Psoas muscle (tissue), 7 donors: ENCODE measurements at regions not wholly inside any gene's neighbourhood (a gene's known extent, or its start where the extent isn't known, plus 50 kb on each side); places are given as distances from the start of the nearest gene placed in this dataset.

Source experiments
- ATAC-seq, 4 donors: fragments of 200-7000 bp; cut with Tn5 transposase; one replicate each; pipeline ENCODE4 v1.9.1; 2020; ENCODE audit warnings: moderate library complexity in 3 of 4, mild to moderate bottlenecking in 2 of 4
- DNase-seq, 2 donors: peaks; one replicate each; pipeline ENCODE4 v3.0.0-alpha.2; 2020
- H3K27ac ChIP-seq: fragments of 200-600 bp; one replicate; pipeline ENCODE4 v1.8.0; 2022
- H3K27me3 ChIP-seq, 3 donors: fragments of 200-600 bp in 1 of 3; one replicate each; pipeline versions ENCODE4 v1.6.1 to v1.8.0; 2013 to 2022; ENCODE audit warnings: low read length in 2 of 3, mild to moderate bottlenecking in 2 of 3, moderate library complexity in 1 of 3; ENCODE audit not compliant: insufficient read depth in 3 of 3
- H3K36me3 ChIP-seq, 2 donors: fragments of 200-600 bp in 1 of 2; one replicate each; pipeline versions ENCODE4 v1.6.1 to v1.8.0; 2013 to 2022; ENCODE audit warnings: low read depth in 1 of 2, mild to moderate bottlenecking in 1 of 2, moderate library complexity in 1 of 2; ENCODE audit not compliant: insufficient read depth in 1 of 2
- H3K4me1 ChIP-seq: fragments of 200-600 bp; one replicate; pipeline ENCODE4 v1.8.0; 2022
- H3K4me3 ChIP-seq: fragments of 200-600 bp; one replicate; pipeline ENCODE4 v1.8.0; 2022; ENCODE audit warnings: mild to moderate bottlenecking
- H3K9me3 ChIP-seq: fragments of 200-600 bp; one replicate; pipeline ENCODE4 v1.8.0; 2022
- WGBS, 3 donors: extraction: QIAGEN DNeasy Blood & Tissue Kit; methylation state at CpG; one replicate each; pipeline versions ENCODE4 v1.1.6 to v1.1.7; 2013; 5-methylcytosine and 5-hydroxymethylcytosine counted together
- intact Hi-C, 2 donors: fragments of 100-400 bp; cut with DNase I; formaldehyde crosslinking; loops; one replicate each; pipeline versions ENCODE4 v1.11.0 to v1.14.2; 2022
- TF ChIP-seq, protein P1 (sequence below): fragments of 200-600 bp; IDR thresholded peaks from one replicate; pipeline ENCODE4 v1.8.0; 2022; ENCODE audit warnings: antibody characterized with exemption
- donor health status: healthy with polysubstance abuse.
- donor health status: DM: no; HTN: no; CAD: no; lungs with moderate emphysema.
- donor health status: Bipolar disorder and iron deficiency.
- donor health status: healthy.
- donor health status: DM: yes; HTN: yes; CAD: no.
- donor health status: DM: no; HTN: no; CAD: no.
- donor health status: DM: yes; HTN: yes; CAD: no.

DNA sequence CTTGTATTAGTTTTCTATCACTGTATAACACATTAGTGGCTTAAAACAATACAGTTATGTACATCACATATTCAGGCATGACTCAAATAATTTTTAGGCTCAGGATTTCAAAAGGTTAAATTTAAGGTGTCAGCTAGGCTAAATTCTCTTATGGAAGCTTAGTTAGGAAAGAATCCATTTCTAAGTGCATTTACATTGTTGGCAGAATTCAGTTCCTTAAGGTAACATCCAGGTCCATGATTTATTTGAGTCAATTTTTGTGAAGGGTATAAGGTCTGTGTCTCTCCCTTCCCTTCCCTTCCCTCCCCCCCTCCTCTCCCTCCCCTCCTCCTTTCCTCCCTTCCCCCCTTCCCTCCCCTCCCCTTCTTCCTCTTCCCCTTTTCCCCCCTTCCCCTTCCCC lies 399.0 kb upstream of the CNTN5 start:
- intact Hi-C loops: no loop called here
- no peaks in the 10 kb centered on the region for H3K4me1 ChIP-seq
- DNase-seq (no peak), ATAC-seq (no peak)
- H3K27me3 ChIP-seq: no peaks in the 10 kb centered on the region
- no peaks in the 10 kb centered on the region for H3K9me3 ChIP-seq
- H3K27ac ChIP-seq: no peak overlapping the region
- H3K36me3 ChIP-seq: no peaks in the 10 kb centered on the region
- TF ChIP-seq, protein P1, sequence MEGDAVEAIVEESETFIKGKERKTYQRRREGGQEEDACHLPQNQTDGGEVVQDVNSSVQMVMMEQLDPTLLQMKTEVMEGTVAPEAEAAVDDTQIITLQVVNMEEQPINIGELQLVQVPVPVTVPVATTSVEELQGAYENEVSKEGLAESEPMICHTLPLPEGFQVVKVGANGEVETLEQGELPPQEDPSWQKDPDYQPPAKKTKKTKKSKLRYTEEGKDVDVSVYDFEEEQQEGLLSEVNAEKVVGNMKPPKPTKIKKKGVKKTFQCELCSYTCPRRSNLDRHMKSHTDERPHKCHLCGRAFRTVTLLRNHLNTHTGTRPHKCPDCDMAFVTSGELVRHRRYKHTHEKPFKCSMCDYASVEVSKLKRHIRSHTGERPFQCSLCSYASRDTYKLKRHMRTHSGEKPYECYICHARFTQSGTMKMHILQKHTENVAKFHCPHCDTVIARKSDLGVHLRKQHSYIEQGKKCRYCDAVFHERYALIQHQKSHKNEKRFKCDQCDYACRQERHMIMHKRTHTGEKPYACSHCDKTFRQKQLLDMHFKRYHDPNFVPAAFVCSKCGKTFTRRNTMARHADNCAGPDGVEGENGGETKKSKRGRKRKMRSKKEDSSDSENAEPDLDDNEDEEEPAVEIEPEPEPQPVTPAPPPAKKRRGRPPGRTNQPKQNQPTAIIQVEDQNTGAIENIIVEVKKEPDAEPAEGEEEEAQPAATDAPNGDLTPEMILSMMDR: no peak
- no peak overlapping the region for H3K4me3 ChIP-seq

DNA sequence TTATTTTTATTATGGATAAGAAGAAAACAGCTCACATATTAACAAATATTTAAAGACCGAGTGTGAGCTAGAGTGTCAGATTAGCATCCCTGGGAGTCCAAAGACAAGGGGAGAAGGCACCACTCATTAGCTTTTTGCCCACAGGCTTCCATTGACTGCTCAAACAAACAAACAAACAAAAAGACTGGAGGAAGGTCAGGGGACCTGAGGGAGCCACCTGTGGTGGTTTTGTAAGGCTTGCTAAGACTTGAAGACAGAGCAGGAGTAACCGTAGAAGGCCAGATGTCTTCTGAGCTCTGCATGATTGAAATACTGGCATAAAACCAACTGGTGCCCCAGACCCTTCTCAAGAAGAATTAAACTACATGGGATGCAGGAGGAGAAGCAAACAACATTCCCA lies 395.2 kb upstream of the CNTN5 start:
- H3K4me1 ChIP-seq: no peaks in the 10 kb centered on the region
- intact Hi-C loops: no loop called here
- ATAC-seq: no peak
- no peaks in the 10 kb centered on the region for H3K36me3 ChIP-seq
- TF ChIP-seq, protein P1: no peak
- no peaks in the 10 kb centered on the region for H3K27me3 ChIP-seq
- 60 to 74% (median 65%) methylated on average over 2 of the region's 2 CpGs for WGBS, 3 donors
- no peak for DNase-seq
- no peaks in the 10 kb centered on the region for H3K9me3 ChIP-seq
- no peak overlapping the region for H3K4me3 ChIP-seq
- H3K27ac ChIP-seq: no peak overlapping the region

DNA sequence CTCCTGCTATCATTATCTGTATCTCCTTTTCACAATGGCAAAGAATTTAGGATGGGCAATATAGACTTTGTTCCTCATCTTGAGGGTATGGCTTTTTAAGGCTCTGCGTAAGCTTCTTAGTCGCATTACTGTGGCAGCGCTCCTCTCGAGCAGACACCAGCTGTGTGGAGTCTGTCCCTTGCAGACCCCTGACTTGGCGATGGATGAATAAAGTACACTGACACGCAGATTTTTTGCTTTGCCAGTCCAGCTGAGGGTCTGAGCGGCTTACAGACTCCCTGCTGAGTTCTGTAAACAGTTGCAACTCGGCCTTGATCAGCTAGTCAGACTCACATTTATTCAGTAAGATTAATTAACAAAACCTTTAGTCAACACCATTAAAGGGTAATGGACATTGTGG lies 390.0 kb upstream of the CNTN5 start:
- ATAC-seq (no peak), DNase-seq (no peak)
- no peaks in the 10 kb centered on the region for H3K36me3 ChIP-seq
- 28 to 32% (median 29%) methylated on average over 8 of the region's 8 CpGs for WGBS, 3 donors
- TF ChIP-seq, protein P1: no peak
- H3K27ac ChIP-seq: no peak overlapping the region
- intact Hi-C loops: no loop called here
- H3K4me1 ChIP-seq: no peaks in the 10 kb centered on the region
- H3K9me3 ChIP-seq: no peaks in the 10 kb centered on the region
- H3K27me3 ChIP-seq: no peaks in the 10 kb centered on the region
- H3K4me3 ChIP-seq: no peak overlapping the region

DNA sequence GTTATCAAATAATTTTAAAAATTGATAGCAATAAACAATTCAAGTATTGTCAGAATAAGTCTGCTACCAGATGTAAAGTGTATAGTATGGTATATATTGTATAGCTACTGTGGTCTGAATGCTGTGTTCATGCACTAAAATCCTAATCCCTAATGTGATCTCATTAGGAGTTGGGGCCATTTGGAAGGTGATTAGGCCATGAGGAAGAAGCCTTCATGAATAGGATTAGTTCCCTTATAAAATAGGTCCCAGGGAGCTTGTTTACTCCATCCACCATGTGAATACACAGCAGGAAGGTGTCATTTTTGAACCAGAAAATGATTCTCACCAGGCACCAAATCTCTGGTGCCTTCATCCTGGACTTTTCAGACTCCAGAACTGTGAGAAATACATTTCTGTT lies 363.0 kb upstream of the CNTN5 start:
- intact Hi-C loops: no loop called here
- TF ChIP-seq, protein P1: no peak
- no peak for DNase-seq
- Histone ChIP-seq H3K36me3 (no peaks in the 10 kb centered on the region), H3K27me3 (no peaks in the 10 kb centered on the region), H3K9me3 (peaks cover 4% of the 10 kb centered on the region), H3K27ac (no peak overlapping the region), H3K4me1 (no peaks in the 10 kb centered on the region), H3K4me3 (no peak overlapping the region)
- no peak for ATAC-seq

DNA sequence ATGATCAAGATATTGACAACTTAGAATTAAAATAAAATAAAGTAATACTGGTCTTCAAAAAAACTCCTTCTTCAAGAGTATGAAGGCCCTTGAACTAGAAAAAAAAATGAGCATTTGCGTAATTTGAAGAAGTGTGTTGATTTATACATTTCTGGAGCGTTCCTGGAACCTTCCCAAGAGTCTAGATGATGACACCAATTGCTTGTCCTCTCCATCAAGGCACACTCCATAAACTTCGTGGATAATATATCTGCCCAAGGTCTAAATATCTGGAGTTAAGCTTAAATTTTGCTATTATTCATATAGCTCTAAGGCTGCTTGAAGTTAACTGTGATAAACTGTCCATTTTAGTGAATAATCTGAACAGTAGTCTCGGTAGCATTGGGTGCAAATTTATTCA lies 361.3 kb upstream of the CNTN5 start:
- TF ChIP-seq, protein P1: no peak
- Histone ChIP-seq H3K4me3 (no peak overlapping the region), H3K4me1 (no peaks in the 10 kb centered on the region), H3K36me3 (no peaks in the 10 kb centered on the region), H3K27me3 (no peaks in the 10 kb centered on the region), H3K27ac (no peak overlapping the region), H3K9me3 (no peaks in the 10 kb centered on the region)
- ATAC-seq: no peak
- intact Hi-C loops: no loop called here
- 72 to 74% (median 73%) methylated on average over 4 of the region's 4 CpGs for WGBS, 3 donors
- no peak for DNase-seq
